ENCODE measurements at regions not wholly inside any gene's neighbourhood (a gene's known extent, or its start where the extent isn't known, plus 50 kb on each side); places are given as distances from the start of the nearest gene placed in this dataset.

- Histone ChIP-seq H4K20me1 (replicated peaks; ENCODE audit: control insufficient read depth, insufficient read depth, low read length) (no peaks in the 10 kb centered on the region), H2AFZ (ENCODE audit: low read depth, low read length) (no peak overlapping the region), H3K27me3 (ENCODE audit: control insufficient read depth in 2 of 2, insufficient read depth in 2 of 2, low read length in 2 of 2) (no peaks in the 10 kb centered on the region), H3K79me2 (ENCODE audit: control insufficient read depth, insufficient read depth, low read length) (no peaks in the 10 kb centered on the region), H3K4me3 (no peak overlapping the region), H3K9ac (ENCODE audit: insufficient read depth in 1 of 2, low read depth in 2 of 2, low read length in 2 of 2) (no peak overlapping the region), H3K27ac (ENCODE audit: extremely low read depth, low read depth, low read length) (no peak overlapping the region), H3K9me3 (replicated peaks; ENCODE audit: control insufficient read depth, insufficient read depth, low read depth, low read length) (no peaks in the 10 kb centered on the region), H3K9me1 (ENCODE audit: control insufficient read depth, insufficient read depth, low read length) (no peaks in the 10 kb centered on the region), H3K36me3 (ENCODE audit: control insufficient read depth, insufficient read depth, low read length) (no peaks in the 10 kb centered on the region), H3K4me2 (ENCODE audit: insufficient read depth, low read length) (no peak overlapping the region), H3K4me1 (replicated peaks in 1 of 2; ENCODE audit: control insufficient read depth in 2 of 2, insufficient read depth in 2 of 2, low read length in 2 of 2) (no peaks in the 10 kb centered on the region)
- POLR2A ChIA-PET = interaction anchor here (0.8 kb wide), 1 partner anchor 10 kb away, joined by 3 read pairs; no protein-coding TSS in a partner anchor
- CTCF ChIA-PET (ENCODE audit: low intra/inter-chr PET ratio) = no interaction called here
- WGBS (ENCODE audit: insufficient coverage, low coverage, missing lambda C conversion rate) = 0% methylated on average over 2 of the region's 2 CpGs
- peak; percentile 78 for ATAC-seq
- no peak for FAIRE-seq
- intact Hi-C loops (cut with micrococcal nuclease) (loop anchor here (2.0 to 5.0 kb wide), 2 partner anchors 1090 to 1543 kb away; no protein-coding TSS in a partner anchor), in situ Hi-C loops (cut with MboI) (no loop called here)
- TF ChIP-seq ZNF639 (CRISPR knock-in tag; conservative IDR thresholded peaks at IDR 0.05 in 1 of 2, IDR thresholded peaks at IDR 0.05 in 1 of 2) (no peak), DEAF1 (CRISPR knock-in tag; IDR thresholded peaks at IDR 0.05) (peak; percentile 33; the same call in 1 of the 2 replicates), MEF2D (tag; conservative IDR thresholded peaks at IDR 0.05; ENCODE audit: low read depth) (no peak), DLX4 (CRISPR knock-in tag; IDR thresholded peaks at IDR 0.05) (no peak), RAD21 (CRISPR knock-in tag; conservative IDR thresholded peaks at IDR 0.05 in 1 of 2, IDR thresholded peaks at IDR 0.05 in 1 of 2) (peak; percentile 44 to 57), HOMEZ (CRISPR knock-in tag; IDR thresholded peaks at IDR 0.05) (no peak), CTCF (IDR thresholded peaks at IDR 0.05 in 2 of 3, conservative IDR thresholded peaks at IDR 0.05 in 1 of 3; ENCODE audit: insufficient read depth in 2 of 3, low read depth in 1 of 3, low read length in 3 of 3) (peak; percentile 22 to 53 (median 28); a peak in 3 of 6 replicates), NCOA4 (IDR thresholded peaks at IDR 0.05; ENCODE audit: partially characterized antibody) (no peak), SMC3 (conservative IDR thresholded peaks at IDR 0.05; ENCODE audit: insufficient read depth, low read depth, low read length) (0 out of 2 replicates have a peak, but pooled peaks have one; percentile 26)
- DNase-seq (ENCODE audit: extremely low read depth in 1 of 4, low spot score in 3 of 4) = peak; percentile 13 to 37 (median 30)
- BruUV-seq (replicated peaks) = no TSS peak
Measured at GRCh38 chr1:163528710-163529348, 207.1 kb downstream of the NUF2 start.

All from K562 (cell line).